Ascending aorta (tissue), 2 donors: ENCODE measurements at regions not wholly inside any gene's neighbourhood (a gene's known extent, or its start where the extent isn't known, plus 50 kb on each side); places are given as distances from the start of the nearest gene placed in this dataset.
"Not testable (repeated sequence)": the region's sequence is repeated elsewhere in the genome, so short reads cannot be mapped to it uniquely, and the experiment has no call there.

Experiments used
- DNase-seq, 2 donors: peaks; one replicate each; pipeline ENCODE4 v3.0.0-alpha.2; 2019; ENCODE audit warnings: low spot score in 2 of 2
- H3K27ac ChIP-seq, 2 donors: fragments of 200-600 bp; sonication (generic); one replicate each; pipeline ENCODE4 v1.5.1; 2016 to 2017; ENCODE audit warnings: mild to moderate bottlenecking in 1 of 2
- H3K27me3 ChIP-seq: fragments of 200-600 bp; sonication (generic); one replicate; pipeline ENCODE4 v1.5.1; 2017
- H3K36me3 ChIP-seq, 2 donors: fragments of 200-600 bp; sonication (generic); one replicate each; pipeline ENCODE4 v1.5.1; 2016
- H3K4me1 ChIP-seq, 2 donors: fragments of 200-600 bp; sonication (generic); one replicate each; pipeline ENCODE4 v1.5.1; 2016 to 2017; ENCODE audit warnings: mild to moderate bottlenecking in 1 of 2
- H3K4me3 ChIP-seq, 2 donors: fragments of 200-600 bp; sonication (generic); one replicate each; pipeline ENCODE4 v1.5.1; 2016 to 2017; ENCODE audit warnings: mild to moderate bottlenecking in 1 of 2
- H3K9me3 ChIP-seq, 2 donors: fragments of 200-600 bp; sonication (generic); one replicate each; pipeline ENCODE4 v1.5.1; 2016
- intact Hi-C: fragments of 100-400 bp; cut with DNase I; formaldehyde crosslinking; loops from one replicate; pipeline ENCODE4 v1.15.1; 2023

DNA sequence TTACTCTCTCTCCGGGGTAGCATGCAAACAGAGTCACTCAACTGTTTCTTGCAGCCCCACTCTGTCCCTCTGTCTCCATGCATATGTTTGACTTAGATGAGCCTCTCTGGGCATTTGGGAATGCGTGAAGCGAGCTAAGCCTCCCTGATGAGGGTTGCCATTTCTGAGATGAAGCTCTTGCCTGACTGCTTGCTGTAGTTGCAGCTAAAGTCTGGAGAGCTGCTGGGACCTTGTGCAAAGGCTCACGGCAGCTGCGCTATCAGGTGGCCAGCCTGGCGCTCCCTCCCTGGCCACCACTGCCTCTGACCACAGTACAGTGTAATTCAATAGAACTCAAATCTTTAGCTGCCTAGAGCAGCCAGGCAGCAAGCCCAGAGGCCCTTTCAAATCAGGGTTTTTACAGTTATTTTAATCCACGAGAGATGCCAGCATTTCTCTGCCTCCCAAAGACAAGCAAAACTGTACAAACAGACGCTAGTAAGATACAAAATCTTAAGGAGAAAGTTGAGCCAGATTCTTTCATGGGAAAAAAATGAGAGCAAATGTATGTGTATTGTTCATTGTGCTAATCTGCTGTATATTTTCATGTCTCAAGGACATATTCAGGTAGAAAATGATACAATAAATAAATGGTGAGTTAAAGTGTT is 694.6 kb downstream of the PRIM2 start:
- H3K4me3 ChIP-seq, H3K9me3 ChIP-seq, intact Hi-C loops: not testable (repeated sequence)

DNA sequence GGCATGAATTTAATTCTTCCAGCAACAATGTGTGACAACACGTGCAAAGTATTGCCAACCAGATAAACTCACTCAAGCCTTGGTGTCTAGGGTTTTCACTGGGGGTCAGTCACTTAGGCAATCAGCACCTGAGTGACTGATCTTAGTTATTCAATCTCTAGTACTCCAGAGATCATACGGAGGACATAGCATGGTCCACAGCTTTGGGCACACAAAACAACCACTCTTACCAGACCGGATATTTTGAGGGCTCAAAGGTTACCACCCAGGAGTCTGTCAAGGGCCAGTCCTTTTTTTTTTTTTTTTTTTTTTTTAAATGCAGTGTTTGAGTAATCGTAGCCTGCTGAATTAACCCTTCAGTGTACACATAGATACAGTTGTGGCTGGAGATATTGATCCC is 699.2 kb downstream of the PRIM2 start:
- intact Hi-C loops, DNase-seq, H3K4me3 ChIP-seq, H3K4me1 ChIP-seq, H3K27me3 ChIP-seq, H3K9me3 ChIP-seq, H3K36me3 ChIP-seq, H3K27ac ChIP-seq: not testable (repeated sequence)

More for the DNA sequence above, 694.6 kb downstream of the PRIM2 start:
- H3K36me3 ChIP-seq, DNase-seq, H3K4me1 ChIP-seq, H3K27me3 ChIP-seq, H3K27ac ChIP-seq: not testable (repeated sequence)

- H3K27me3 ChIP-seq, H3K36me3 ChIP-seq, H3K4me3 ChIP-seq, H3K27ac ChIP-seq, DNase-seq, intact Hi-C loops, H3K4me1 ChIP-seq, H3K9me3 ChIP-seq: not testable (repeated sequence)
These were observed 710.8 kb downstream of the PRIM2 start for GRCh38 chr6:58028188-58028587.

- H3K9me3 ChIP-seq, H3K27me3 ChIP-seq, H3K27ac ChIP-seq, DNase-seq, H3K36me3 ChIP-seq, intact Hi-C loops, H3K4me3 ChIP-seq, H3K4me1 ChIP-seq: not testable (repeated sequence)
These were observed 720.8 kb downstream of the PRIM2 start for GRCh38 chr6:58038213-58038612.

DNA sequence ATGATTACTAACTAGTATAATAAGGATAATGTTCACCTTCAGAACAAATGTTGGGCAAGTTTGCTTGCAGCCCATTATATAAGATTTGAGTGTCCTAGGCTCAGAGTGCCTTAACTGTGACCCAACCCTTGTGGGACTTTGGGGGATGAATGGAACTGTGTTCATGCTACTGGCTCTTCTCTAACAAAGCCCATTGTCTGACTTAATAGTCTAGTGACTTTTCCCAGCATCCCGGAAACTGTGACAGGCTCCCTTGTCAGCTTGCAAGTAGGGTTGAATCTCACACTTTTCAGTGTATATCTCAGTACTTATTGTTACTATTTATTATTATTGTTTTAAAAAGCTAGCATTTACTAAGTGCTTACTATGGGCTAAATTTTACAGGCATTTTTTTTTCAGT is 729.2 kb downstream of the PRIM2 start:
- DNase-seq, H3K27me3 ChIP-seq, H3K27ac ChIP-seq, H3K4me3 ChIP-seq, intact Hi-C loops, H3K9me3 ChIP-seq, H3K4me1 ChIP-seq, H3K36me3 ChIP-seq: not testable (repeated sequence)

GRCh38 chr6:58047389-58047788 is 730.0 kb downstream of the PRIM2 start:
- intact Hi-C loops, H3K27me3 ChIP-seq, H3K4me1 ChIP-seq, H3K9me3 ChIP-seq, DNase-seq, H3K4me3 ChIP-seq, H3K27ac ChIP-seq, H3K36me3 ChIP-seq: not testable (repeated sequence)

GRCh38 chr6:58047865-58048264 is 730.4 kb downstream of the PRIM2 start:
- intact Hi-C loops, H3K9me3 ChIP-seq, DNase-seq, H3K36me3 ChIP-seq, H3K27ac ChIP-seq, H3K27me3 ChIP-seq, H3K4me3 ChIP-seq, H3K4me1 ChIP-seq: not testable (repeated sequence)

DNA sequence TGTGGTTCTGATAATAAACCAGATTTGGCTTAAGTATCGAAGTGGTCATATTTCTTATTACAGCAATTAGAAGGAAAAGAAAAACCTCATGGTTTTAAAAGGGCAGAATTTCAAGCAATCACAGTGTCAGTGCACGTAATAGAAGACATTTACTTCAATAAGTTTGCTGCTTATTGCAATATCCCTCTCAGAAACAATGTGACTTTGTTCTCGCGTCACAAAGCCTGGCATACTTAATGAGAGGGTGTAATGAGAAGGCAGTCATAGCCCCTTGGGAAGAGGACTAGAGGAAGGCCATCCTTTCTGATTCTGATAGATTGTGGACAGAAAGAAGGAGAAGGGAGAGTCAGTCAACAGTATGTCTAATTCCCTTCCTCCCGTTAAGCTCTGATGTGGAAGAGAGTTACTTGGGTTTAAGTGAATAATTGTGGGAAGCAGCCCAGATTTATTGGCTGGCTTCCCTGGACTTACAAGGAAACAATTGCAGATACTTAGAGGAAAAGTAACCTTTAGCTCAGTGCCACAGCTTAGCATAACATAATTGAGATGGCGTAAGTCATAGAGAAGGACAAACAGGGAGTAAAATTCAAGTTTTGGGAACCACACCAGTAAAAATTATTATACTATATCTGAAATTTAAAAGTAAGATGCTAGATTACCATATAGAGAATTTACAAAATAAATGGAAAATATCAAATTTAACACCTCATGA is 738.2 kb downstream of the PRIM2 start:
- H3K27ac ChIP-seq, H3K9me3 ChIP-seq, H3K36me3 ChIP-seq, H3K4me1 ChIP-seq, intact Hi-C loops, H3K4me3 ChIP-seq, H3K27me3 ChIP-seq, DNase-seq: not testable (repeated sequence)

- H3K27me3 ChIP-seq, H3K9me3 ChIP-seq, intact Hi-C loops, H3K36me3 ChIP-seq, H3K4me1 ChIP-seq, H3K4me3 ChIP-seq, H3K27ac ChIP-seq, DNase-seq: not testable (repeated sequence)
These were observed 742.3 kb downstream of the PRIM2 start for GRCh38 chr6:58059701-58060100.

DNA sequence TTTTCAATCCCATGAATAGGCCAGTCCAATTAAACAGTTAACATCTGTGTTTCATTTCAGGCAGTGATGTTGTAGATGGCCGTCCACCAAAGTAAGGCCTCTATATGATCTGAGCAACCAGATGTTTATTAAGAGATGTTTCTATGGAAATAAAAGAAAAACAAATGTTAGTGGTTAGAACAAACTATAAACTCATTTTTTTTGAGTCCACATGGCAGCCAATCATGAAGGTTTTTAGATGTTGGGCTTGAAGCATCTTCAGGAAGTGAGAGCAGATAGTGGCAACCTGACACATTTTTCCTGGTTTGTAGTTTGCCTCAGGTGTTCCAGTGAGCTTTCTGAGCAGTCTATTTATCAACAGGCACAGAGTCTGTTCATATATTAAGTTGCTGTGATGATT is 746.1 kb downstream of the PRIM2 start:
- H3K4me1 ChIP-seq, H3K36me3 ChIP-seq, H3K27ac ChIP-seq, DNase-seq, H3K9me3 ChIP-seq, H3K27me3 ChIP-seq, intact Hi-C loops, H3K4me3 ChIP-seq: not testable (repeated sequence)

GRCh38 chr6:58067867-58068548 is 750.6 kb downstream of the PRIM2 start:
- H3K36me3 ChIP-seq, H3K27ac ChIP-seq, H3K9me3 ChIP-seq, DNase-seq, H3K4me1 ChIP-seq, H3K27me3 ChIP-seq, H3K4me3 ChIP-seq, intact Hi-C loops: not testable (repeated sequence)
